Astrocyte of the spinal cord (primary cell): ENCODE measurements at regions not wholly inside any gene's neighbourhood (a gene's known extent, or its start where the extent isn't known, plus 50 kb on each side); places are given as distances from the start of the nearest gene placed in this dataset.

Experiments
- DNase-seq: peaks from one replicate; pipeline ENCODE4 v3.0.0; 2011; ENCODE audit warnings: low read depth, low spot score
- H3K4me3 ChIP-seq: 2 replicates; pipeline ENCODE4 v1.5.1; 2011; ENCODE audit warnings: low read depth, mild to moderate bottlenecking, low read length, moderate library complexity
- CTCF ChIP-seq: IDR thresholded peaks from 2 replicates; pipeline ENCODE4 v1.5.1; 2012; ENCODE audit warnings: low read depth, mild to moderate bottlenecking, low read length, inconsistent platforms
- in situ Hi-C: cut with HindIII; loops from 2 replicates; pipeline ENCODE4 v1.10.0; 2017; ENCODE audit warnings: low sequenced_read_pairs

DNA sequence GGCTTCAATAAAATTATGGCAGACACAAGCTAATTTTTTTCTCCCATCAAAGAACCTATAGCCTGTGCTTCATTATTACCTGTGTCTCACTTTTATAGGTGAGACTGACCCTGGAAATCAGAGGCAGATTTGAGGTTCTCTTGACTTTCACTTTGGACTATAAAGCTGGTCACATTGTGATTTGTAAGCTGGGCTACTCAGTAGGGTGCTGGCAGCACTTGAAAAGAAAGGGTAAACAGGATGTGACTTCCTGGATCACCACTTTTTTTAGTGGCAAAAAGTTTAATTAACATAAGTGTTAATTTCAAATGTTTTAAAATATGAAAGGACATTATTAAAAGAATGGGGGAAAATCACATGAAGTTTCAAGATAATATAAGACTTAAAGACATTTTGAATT is 50.6 kb upstream of the GATB start:
- peak; percentile 7 for DNase-seq
- H3K4me3 ChIP-seq: no peak overlapping the region
- in situ Hi-C loops: no loop called here
- TF ChIP-seq CTCF: no peak
